GM18861 (cell line): ENCODE measurements at regions not wholly inside any gene's neighbourhood (a gene's known extent, or its start where the extent isn't known, plus 50 kb on each side); places are given as distances from the start of the nearest gene placed in this dataset.
"Not testable (repeated sequence)": the region's sequence is repeated elsewhere in the genome, so short reads cannot be mapped to it uniquely, and the experiment has no call there.

ENCODE experiments used
- ATAC-seq: cut with Tn5 transposase; IDR thresholded peaks from one replicate; pipeline ENCODE4 v1.9.1; 2021; ENCODE audit not compliant: unreplicated experiment

DNA sequence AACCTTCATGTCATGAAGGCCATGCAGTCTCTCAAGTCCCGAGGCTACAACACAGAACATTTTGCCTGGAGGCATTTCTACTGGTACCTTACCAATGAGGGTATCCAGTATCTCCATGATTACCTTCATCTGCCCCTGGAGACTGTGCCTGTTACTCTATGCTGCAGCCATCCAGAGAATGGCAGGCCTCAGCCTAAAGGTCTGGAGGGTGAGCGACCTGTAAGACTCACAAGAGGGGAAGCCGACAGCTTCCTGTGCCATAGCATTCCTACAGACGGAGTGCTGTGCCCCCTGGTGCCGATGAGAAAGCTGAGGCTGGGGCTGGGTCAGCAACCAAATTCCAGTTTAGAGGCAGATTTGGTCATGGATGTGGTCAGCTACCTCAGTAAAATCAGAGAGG, 51.3 kb upstream of the CADPS start:
- no peak for ATAC-seq

DNA sequence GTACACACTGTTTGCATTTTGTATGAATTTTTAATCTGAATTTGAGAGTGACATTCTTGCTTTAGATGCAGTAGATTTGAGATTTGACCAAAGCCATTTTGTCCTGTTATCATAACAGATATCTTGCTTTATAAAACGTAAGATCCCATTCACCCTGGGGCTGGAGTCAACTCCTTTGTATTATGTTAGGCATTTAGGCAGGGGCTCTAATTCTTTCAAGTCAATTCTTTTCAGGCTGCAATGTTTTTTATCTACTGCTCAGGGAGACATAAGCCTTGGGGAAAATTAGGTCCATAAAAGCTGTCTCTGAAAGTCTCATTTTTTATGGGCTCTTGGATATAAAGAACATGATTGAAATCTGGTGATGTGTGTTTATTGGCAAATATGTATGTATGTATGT, 53.0 kb upstream of the CADPS start:
- ATAC-seq: no peak

DNA sequence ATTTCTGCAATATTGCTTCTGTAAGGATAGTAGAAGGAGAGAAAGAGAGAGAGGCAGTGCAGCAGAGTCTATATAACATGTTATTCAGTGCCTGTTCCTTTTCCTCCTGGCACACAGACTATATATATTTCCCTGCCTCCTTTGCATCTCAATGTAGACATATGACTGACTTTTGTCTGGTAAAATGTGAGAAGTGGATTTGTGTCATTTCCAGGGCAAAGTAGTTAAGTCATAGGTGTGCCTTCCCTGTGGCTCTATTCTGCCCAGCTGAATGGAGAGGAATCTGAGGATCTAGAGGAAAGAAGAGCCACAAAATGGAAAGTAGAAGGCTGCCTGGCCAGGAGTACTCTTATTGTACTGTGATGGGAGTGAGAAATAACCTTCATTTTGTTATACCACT, 54.6 kb upstream of the CADPS start:
- ATAC-seq: no peak

DNA sequence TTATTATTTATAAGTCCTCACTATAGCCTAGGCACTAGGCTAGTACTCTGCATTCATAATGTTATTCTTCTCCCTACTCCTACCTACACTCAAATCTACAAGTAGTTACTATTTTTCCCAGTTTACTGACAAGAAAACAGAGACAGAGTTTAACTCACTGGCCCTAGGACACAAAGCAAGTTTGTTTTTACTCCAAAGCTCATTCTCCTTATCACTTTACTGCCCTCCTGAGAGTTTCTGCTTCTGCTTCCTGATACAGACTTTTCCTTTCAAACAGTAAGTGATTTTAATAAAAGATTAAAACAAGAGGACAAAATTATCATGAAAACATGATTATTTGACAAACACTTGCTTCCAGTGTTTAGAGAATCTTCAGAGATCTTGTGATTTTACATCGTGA, 60.6 kb upstream of the CADPS start:
- ATAC-seq: no peak

DNA sequence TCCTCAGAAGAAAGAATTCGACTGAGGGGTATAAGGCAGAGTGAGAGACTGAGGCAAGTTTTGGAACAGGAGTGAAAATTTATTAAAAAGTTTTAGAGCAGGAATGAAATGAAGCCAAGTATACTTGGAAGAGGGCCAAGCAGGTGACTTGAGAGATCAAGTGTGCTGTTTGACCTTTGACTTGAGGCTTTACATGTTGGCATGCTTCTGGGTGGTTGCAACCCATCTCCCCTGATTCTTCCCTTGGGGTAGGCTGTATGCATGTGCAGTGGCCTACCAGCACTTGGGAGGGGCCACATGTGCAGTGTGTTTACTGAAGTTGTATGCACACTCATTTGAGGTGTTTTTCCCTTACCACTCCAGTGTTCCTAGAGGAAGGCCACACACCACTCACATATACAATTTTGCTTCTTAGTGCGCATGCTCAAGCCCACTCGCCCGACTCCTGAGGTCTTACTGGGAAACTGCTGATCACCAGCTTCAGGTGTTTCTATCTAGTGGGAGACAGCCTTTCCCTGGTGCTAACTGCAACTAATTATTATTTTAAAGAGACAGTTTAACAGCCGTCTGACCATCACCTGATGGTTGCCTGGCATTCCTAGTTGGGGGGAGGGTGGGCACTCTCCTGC, 61.5 kb upstream of the CADPS start:
- ATAC-seq: no peak

DNA sequence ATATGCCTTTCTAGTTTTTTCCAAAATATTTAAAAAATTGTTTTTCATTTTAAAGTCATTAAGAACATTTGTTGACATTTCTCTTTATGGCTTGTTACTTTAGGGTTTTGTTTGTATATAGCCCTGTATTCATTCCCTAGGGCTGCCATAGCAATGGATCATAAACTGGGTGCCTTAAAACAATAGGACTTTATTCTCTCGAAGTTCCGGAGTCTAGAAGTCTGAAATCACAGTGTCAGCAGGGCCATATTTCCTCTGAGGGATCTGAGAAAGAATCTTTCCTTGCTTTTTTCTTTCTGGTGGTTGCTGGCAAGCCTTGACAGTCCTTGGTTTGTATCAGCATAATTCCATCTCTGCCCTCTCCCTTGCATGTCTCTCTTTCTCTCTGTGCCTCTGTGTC, 63.4 kb upstream of the CADPS start:
- no peak for ATAC-seq

DNA sequence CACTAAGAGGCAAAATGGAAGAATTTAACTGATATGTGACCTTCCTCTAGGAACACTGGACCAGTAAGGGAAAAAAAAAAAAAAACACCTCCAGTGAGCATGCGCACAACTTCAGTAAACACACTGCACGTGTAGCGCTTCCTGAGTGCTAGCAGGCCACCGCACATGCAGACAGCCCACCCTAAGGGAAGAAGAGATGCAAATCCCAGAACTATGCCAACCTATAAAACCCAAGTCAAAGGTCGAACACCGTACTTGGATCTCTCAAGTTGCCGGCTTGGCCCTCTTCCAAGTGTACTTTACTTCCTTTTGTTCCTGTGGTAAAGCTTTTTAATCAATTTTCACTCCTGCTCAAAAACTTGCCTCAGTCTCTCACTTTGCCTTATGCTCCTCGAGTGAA, 64.5 kb upstream of the CADPS start:
- no peak for ATAC-seq

DNA sequence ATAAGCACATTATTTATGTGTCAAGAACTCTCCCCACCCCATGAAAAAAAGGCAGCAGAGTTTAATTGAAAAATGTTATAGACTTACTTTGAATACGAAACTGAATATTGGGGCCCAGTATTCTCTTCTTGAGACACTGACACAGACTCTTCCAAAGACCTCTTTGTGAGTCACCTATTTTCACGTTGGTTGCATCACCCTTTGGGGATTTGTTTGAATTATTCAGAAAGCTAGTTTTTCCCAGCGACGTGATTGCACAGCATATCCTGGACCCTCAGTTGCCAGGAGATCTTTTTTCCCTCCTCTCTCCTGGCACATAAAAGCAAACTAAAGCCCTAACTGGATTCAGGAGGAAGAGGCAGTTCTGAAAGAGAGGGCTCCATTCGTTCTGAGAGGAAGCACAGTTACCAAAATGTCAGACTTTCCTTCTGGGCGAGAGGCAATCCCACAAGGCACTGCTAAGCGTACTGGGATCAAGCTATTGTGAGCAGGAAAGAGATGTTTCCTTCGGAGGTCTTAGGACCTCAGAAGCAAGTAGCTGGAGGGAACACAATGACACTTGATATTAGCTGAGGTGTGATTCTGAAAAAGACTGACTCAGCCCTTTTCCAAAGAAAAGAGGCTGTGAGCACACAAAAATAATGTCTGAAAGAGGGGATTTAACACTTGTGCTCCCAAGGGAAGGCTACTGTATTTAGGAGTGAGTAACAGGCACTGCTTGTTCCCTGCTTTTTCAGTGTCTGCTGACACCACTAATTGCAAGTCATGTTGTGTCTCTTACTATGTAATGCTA, 65.8 kb upstream of the CADPS start:
- ATAC-seq: no peak

DNA sequence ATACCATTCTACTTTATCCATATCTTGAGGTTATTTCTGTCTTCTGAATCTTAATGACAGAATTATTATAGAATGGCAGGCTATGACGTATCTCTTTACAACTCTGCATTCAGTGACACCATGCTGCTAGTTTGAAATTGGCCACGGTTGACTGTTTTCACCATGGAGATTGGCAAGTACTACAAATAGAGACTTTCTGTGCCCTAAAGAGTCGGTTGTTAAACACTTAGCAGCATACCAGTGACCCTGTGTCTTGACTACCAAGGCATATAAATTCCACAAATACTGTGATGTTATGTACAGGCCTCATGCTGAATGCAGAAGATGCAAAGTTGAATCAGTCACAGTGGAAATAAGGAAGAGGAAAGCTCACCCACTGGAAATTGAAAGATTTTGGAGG, 67.0 kb upstream of the CADPS start:
- no peak for ATAC-seq

DNA sequence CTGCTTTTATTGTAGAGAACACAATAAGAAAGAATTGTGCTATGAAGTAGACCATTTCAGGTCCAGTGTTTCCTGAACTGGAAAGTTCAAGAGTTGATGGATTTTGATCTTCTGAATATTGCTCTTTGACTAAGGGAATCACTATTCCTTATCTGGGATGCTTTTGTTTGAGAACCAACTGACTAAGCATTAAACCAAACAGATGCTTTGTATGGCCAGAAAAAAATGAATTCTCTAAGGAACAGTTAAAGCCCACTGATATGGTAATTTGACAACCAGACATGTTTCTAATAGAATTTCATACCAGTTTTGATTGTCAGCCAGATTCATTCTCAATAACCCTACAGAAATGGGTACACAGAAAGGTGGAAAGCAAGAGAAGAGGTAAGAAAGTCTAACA, 67.5 kb upstream of the CADPS start:
- no peak for ATAC-seq

DNA sequence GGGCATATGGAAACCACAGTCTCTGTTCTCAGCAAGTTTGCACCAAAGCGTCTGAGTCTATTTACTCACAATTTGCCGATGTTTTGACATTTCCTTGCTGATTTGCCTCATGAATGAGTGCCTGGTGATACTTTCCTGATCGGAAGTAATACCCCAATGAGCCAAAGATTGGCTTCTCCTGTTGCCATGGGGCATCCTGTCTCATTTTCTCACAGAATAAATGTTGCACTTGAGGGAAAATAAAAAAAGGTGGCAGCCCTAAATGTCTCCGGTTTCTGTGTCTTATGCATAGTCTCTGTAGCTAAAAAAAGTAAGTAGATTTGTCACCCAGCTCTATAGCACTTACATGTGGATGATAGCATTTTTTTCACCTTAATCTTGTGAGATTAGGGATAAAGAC, 73.7 kb upstream of the CADPS start:
- no peak for ATAC-seq

DNA sequence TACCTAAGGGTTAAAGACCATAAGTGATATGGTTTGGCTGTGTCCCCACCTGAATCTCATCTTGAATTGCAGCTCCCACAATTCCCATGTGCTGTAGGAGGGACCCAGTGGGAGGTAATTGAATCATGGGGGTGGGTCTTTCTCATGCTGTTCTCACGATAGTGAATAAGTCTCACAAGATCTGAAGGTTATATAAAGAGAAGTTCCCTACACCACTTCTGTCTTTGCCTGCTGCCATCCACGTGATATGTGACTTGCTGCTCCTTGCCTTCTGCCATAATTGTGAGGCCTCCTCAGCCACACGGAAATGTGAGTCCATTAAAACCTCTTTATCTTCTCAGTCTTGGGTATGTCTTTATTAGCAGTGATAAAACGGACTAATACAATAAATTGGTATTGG, 75.0 kb upstream of the CADPS start:
- no peak for ATAC-seq

DNA sequence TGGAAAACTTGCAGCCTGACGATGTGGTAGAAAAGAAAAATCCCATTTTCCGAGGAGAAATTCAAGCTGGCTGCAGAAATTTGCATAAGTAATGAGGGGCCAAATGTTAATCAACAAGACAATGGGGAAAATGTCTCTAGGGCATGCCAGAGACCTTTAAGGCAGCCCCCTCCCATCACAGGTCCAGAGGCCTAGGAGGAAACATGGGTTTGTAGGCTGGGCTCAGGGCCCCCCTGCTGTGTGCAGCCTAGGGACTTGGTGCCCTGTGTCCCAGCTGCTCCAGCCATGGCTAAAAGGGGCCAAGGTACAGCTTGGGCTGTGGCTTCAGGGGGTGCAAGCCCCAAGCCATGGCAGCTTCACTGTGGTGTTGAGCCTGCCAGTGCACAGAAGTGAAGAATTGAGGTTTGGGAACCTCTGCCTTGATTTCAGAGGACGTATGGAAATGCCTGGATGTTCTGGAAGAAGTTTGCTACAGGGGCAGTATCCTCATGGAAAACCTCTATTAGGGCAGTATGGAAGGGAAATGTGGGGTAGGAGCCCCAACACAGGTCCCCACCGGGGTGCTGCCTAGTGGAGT, 75.9 kb upstream of the CADPS start:
- ATAC-seq: no peak

DNA sequence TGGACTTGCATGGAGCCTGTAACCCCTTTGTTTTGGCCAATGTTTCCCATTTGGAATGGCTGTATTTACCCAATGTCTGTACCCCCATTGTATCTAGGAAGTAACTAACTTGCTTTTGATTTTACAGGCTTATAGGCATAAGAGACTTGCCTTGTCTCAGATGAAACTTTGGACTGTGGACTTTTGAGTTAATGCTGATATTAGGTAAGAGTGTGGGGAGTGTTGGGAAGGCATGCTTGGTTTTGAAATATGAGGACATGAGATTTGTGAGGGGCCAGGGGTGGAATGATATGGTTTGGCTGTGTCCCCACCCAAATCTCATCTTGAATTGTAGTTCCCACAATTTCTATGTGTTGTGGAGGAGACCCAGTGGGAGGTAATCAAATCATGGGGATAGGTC, 76.7 kb upstream of the CADPS start:
- ATAC-seq: not testable (repeated sequence)

DNA sequence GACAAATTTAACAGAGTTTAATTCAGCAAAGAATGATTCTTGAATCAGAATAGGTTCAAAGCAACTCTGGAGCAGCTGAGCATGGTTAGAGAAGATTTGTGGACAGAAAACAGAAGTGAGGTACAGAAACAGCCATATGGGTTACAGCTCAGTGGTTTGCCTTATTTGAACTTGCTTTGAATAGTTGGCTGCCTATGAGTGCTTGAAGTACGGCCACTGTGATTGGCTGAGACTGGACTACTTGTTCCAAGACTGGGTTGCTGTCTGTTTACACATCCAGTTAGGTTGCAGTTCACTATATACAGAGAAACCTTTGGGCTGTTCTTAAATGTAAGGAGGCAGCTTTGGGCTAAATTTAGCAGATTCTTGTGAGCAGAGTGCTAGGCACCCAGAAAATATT, 79.4 kb upstream of the CADPS start:
- ATAC-seq: peak; percentile 79

DNA sequence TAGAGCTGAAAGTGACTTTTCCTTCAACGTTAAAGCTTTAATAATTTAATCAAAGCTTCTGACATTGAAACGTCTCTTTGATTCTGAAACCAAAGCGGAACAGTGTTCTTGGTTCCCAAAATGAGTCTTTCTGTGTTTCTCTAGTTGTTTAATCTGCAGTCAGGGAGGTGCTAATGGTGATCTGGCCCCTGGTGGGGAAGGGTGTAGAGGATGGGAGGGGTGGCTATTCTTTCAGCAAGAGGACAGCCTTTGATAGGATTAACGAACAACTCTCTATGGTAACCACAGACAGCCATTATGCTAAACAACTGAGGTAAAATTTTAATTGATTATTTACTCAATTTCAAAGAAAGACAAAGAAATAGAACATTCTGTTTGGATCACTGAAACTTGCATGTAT, 79.9 kb upstream of the CADPS start:
- ATAC-seq: no peak

DNA sequence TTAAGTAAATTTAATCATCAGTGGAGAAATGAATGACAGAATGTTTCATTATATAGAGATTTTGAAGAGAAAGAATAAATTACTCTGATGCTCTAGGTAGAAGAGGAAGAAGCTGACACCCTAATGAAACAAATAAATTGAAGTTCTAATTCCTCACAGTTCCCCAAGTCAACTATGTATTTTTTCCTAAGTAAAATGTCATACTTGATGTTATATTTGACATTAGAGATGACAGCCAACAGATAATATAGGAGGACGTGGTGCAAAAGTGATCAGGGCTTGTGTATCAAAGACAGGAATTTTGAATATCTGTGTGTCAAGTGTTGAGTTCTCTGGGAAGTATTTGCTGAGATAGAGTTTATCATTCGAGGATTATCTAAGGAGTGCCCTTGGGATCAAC, 81.2 kb upstream of the CADPS start:
- ATAC-seq: no peak

DNA sequence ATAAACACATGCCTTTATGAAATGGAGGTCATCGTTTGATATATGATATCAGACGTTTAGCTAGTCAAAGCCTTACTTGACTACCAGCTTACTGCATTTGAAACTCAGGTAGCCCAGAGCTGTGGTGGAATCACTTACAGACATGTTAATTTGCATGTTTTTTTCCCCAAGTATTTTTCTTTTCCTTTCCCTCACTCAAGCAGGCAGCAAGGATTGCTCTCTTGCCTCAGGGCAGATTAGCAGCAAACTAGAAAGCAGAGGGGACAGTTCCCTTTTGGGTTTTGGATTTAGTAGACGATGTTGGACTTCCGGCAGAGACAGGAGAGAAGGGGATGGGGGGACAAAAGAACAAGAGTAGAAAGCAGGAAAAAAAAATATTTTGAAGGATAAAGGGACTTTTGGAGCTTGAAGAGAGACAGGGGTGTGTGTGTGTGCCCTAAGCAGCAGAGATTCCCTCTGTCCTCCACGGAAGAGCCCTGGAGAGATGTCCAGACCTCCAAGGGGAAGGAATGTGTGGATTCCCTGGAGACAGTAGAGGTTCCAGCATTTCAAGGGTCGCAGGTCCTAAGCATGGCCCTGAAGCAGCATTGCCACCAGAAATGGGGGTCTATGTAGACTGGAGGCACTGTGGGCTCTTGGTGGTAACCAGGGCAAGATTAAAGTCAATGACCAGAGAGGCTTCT, 86.8 kb upstream of the CADPS start:
- ATAC-seq: no peak

DNA sequence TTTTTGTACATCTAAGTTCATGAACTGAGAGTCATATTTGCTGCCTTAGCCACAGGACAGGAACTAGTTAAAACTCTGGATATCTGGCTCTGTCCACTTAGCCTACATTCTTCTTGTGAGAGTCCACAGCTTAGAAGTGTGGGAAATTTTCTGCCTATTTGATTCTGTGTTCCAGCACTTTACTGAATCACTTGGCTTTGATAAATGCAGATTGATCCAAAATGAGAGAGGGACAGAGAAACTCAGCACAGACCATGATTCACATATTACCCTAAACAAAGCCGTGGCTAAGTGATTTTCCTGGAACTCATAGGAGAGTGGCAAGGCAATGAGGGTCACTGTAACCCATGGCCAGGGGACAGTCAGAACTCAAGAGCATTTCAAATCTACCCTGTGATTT, 87.5 kb upstream of the CADPS start:
- ATAC-seq: no peak

DNA sequence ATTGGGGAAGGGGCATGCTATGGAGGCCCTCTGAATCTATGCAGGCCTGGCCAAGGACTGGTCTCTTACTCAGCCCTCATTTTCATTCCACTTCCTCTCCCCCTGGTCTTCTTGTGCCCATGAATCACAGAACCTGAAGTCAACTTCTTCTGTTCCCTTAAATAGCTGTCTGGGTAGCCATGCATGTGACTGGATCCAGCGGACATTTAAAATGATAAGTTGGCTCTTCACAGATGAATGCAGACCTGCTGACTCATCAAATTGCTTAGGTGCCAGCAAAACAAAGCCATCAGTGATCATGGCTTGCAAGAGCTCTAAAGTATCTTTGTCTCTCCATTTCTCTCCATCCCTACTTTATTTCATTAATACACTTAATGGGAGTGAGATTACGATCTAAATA, 90.1 kb upstream of the CADPS start:
- no peak for ATAC-seq

DNA sequence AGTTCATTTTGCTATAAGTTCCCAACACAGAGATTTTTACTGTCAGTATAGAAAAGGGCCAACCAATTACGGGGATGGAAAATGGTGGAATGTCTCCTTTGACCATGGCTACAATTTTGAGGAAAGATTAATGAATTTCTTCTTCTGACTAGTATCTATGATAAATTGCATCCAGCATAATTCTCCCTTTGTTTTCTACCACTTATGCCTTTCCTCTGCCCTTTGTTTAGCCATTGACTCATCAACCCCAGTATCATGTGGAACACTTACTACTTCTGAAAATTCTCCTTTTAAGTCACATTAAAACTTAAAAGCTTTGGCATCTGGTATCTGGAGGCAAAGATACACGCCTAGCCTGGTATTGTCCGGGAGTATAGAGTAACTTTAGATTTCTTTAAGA, 92.9 kb upstream of the CADPS start:
- no peak for ATAC-seq

DNA sequence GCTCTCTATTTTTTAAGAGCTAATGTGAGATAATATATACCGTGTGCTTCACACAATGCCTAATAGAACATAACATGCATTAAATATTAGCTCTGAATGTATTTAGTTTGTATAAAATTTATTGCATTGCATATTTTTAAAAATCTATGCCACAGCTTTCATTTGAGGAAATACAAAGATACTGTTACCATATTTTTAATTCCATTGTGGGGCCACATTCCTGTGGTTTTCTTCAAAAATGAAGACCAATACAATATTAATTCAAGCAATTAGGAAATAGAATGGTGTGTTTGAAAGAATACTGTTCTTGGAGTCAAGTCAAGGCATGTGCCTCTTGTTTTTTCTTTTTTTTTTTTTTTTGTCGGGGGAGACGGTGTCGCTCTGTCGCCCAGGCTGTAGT, 95.4 kb upstream of the CADPS start:
- no peak for ATAC-seq
